ENCODE measurements at regions not wholly inside any gene's neighbourhood (a gene's known extent, or its start where the extent isn't known, plus 50 kb on each side); places are given as distances from the start of the nearest gene placed in this dataset.

DNA sequence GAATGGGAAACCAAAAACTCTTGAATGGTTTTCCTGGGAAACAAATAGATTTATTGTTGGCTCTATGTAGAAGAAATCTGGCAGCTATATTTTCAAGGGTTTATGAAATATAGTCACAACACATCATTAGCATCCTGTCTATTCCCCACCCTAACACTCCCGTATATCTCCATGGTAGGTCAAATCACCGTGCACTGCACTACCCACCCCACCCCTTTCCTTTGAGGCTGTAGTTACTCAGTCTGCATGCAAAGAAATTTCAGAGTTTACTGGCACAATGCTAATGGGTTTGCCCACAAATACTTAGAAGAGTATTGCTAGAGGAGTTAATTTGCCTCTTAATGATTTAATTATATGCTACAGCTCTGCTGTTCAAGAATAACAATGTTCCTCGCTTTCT is 329.1 kb upstream of the TSHZ2 start:
- TF ChIP-seq, protein P1, sequence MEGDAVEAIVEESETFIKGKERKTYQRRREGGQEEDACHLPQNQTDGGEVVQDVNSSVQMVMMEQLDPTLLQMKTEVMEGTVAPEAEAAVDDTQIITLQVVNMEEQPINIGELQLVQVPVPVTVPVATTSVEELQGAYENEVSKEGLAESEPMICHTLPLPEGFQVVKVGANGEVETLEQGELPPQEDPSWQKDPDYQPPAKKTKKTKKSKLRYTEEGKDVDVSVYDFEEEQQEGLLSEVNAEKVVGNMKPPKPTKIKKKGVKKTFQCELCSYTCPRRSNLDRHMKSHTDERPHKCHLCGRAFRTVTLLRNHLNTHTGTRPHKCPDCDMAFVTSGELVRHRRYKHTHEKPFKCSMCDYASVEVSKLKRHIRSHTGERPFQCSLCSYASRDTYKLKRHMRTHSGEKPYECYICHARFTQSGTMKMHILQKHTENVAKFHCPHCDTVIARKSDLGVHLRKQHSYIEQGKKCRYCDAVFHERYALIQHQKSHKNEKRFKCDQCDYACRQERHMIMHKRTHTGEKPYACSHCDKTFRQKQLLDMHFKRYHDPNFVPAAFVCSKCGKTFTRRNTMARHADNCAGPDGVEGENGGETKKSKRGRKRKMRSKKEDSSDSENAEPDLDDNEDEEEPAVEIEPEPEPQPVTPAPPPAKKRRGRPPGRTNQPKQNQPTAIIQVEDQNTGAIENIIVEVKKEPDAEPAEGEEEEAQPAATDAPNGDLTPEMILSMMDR (IDR thresholded peaks at IDR 0.05): no peak
- H3K4me3 ChIP-seq: no peak overlapping the region
- no peak overlapping the region for H3K27ac ChIP-seq
- DNase-seq (ENCODE audit: low spot score): no peak

DNA sequence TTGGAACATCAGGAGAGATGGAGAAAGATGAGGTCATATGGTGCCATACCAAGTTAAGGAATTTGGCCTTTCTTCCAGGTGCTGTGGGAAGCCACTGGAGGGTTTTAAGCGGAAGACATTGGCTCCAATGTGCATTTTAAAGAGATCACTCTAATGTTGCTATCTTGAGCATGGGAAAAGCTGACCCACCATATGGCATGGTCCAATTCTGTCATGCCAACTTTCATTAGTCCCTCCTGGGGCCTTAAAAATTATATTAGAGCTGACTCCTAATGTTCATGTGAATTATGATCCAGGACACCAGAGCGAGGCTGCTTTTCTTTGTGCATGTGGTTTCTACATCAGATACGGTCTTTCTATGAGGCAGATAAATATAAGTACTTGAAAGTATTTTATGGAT is 335.0 kb upstream of the TSHZ2 start:
- TF ChIP-seq, protein P1 (IDR thresholded peaks at IDR 0.05): no peak

DNA sequence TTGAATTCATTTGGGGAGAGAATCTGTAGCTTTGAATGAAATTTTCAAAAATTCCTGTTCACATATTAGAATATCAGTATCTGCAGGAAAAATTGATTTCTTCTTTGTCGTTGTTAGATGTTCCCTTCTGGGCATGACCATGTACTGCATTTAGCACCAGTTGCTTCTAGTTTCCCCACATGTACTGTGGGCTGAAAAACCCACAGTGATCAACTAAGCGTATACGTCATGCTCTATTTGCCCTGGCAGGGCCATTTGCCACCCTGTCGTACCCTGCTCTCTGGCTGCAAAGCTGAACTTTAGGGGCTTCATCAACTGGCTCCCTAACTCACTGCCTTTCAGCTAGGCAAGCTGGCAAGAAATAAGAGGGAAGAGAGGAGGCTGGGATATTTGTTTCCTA is 340.7 kb upstream of the TSHZ2 start:
- no peak overlapping the region for H3K4me3 ChIP-seq
- no peak overlapping the region for H3K27ac ChIP-seq
- TF ChIP-seq, protein P1 (IDR thresholded peaks at IDR 0.05): no peak
- DNase-seq (ENCODE audit: low spot score): no peak

More for the DNA sequence above, 335.0 kb upstream of the TSHZ2 start:
- H3K4me3 ChIP-seq: no peak overlapping the region
- DNase-seq (ENCODE audit: low spot score): no peak
- H3K27ac ChIP-seq: no peak overlapping the region

DNA sequence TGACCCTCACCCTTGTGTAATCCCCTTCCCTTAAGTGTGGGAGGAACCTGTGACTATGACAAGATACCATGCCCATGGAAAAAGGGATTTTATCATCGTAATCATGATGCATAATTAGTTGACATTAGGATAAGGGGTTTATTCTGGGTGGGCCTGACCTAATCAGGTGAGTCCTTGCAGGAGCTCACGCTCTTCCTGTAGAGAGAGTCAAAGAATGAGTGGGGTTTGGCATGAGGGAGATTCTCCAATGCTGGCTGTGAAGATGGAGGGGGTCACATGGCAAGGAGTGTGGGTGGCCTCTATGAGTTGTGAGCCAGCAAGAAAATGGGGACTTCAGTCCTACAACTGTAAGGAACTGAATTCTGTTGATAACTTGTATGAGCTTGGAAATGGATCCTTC is 342.0 kb upstream of the TSHZ2 start:
- Histone ChIP-seq H3K27ac (no peak overlapping the region), H3K4me3 (no peak overlapping the region)
- TF ChIP-seq, protein P1 (IDR thresholded peaks at IDR 0.05): no peak
- no peak for DNase-seq (ENCODE audit: low spot score)

DNA sequence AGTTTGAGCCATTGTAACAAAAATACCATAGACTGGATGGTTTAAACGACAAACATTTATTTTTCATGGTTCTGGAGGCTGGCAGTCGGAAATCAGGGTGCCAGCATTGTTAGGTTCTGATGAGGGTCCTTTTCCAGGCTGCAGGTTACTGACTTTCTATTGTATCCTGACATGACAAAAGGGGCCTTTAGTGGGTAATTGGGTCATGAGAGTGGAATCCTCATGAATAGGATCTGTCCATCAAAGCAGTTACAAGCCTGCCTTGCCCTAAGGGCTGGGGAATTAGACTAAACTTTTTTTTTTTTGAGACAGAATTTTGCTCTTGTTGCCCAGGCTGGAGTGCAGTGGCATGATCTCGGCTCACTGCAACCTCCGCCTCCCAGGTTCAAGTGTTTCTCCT is 347.9 kb upstream of the TSHZ2 start:
- H3K27ac ChIP-seq: no peak overlapping the region
- no peak overlapping the region for H3K4me3 ChIP-seq
- no peak for DNase-seq (ENCODE audit: low spot score)
- TF ChIP-seq, protein P1 (IDR thresholded peaks at IDR 0.05): no peak

DNA sequence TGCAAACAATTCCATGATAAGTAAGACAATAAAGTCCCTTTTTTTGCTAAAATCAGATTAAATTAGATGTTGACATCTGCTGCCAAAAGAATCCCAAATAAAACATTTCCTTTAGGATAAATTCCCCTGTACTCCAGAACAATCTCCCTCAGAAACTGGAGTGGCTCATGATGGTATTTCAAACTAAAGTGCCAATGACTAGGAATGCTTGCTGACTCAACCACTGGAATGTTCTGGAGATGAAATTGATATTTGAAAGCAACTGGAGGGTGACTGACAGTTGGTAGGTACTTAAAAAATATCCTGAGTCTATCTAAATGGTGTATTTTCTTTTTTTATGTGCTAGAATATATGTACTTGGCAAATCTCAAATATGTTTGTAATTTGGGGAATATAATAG is 350.1 kb upstream of the TSHZ2 start:
- TF ChIP-seq, protein P1 (IDR thresholded peaks at IDR 0.05): no peak
- no peak for DNase-seq (ENCODE audit: low spot score)
- no peak overlapping the region for H3K27ac ChIP-seq
- no peak overlapping the region for H3K4me3 ChIP-seq

DNA sequence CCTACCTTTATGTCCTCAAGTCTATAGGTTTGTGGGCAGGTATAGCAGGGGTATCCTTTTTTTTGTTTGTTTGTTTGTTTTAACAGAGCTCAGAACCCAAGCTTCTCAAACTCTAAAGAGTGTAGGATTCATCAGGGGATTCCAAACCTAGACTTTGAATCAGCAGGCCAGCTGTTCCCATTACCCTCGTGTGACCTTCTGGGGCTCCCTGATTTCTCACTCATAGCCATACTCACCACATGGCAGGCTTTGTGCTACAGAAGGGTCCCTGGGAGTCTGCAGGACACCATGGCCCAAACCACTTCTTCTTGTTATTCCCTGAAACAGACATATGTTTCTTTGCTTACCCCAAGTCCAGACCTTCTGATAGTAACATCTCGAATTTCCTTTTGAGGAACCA is 350.8 kb upstream of the TSHZ2 start:
- Histone ChIP-seq H3K4me3 (no peak overlapping the region), H3K27ac (no peak overlapping the region)
- DNase-seq (ENCODE audit: low spot score): no peak
- TF ChIP-seq, protein P1 (IDR thresholded peaks at IDR 0.05): no peak

All from coronary artery (tissue), 2 donors.